H1 (cell line): ENCODE measurements at regions not wholly inside any gene's neighbourhood (a gene's known extent, or its start where the extent isn't known, plus 50 kb on each side); places are given as distances from the start of the nearest gene placed in this dataset.

Source experiments
- ATF3 ChIP-seq: IDR thresholded peaks from 2 replicates; pipeline ENCODE4 v1.6.1; 2011; ENCODE audit warnings: low read depth, mild to moderate bottlenecking, low read length; ENCODE audit not compliant: insufficient read depth
- EGR1 ChIP-seq: IDR thresholded peaks from 2 replicates; pipeline ENCODE4 v1.6.1; 2011; ENCODE audit warnings: low read depth, low read length, borderline replicate concordance
- POLR2AphosphoS5 ChIP-seq: IDR thresholded peaks from 2 replicates; pipeline ENCODE4 v1.6.1; 2011; ENCODE audit warnings: low read depth, low read length
- RBBP5 ChIP-seq: IDR thresholded peaks from 2 replicates; pipeline ENCODE4 v1.7.1; 2012; ENCODE audit warnings: low read depth, mild to moderate bottlenecking, inconsistent platforms, low read length, moderate library complexity, borderline replicate concordance
- TF ChIP-seq, protein P1 (sequence below): IDR thresholded peaks from 2 replicates; pipeline ENCODE4 v1.6.1; 2011; ENCODE audit warnings: low read length, improper control_type of control experiment

GRCh38 chr15:36398212-36398611 is 181.2 kb upstream of the CDIN1 start (continued):
- no peak for TF ChIP-seq ATF3
- TF ChIP-seq EGR1, result no peak
- no peak for TF ChIP-seq RBBP5
- TF ChIP-seq POLR2AphosphoS5, result no peak
- TF ChIP-seq, protein P1, sequence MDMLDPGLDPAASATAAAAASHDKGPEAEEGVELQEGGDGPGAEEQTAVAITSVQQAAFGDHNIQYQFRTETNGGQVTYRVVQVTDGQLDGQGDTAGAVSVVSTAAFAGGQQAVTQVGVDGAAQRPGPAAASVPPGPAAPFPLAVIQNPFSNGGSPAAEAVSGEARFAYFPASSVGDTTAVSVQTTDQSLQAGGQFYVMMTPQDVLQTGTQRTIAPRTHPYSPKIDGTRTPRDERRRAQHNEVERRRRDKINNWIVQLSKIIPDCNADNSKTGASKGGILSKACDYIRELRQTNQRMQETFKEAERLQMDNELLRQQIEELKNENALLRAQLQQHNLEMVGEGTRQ, result no peak
